ENCODE measurements at regions not wholly inside any gene's neighbourhood (a gene's known extent, or its start where the extent isn't known, plus 50 kb on each side); places are given as distances from the start of the nearest gene placed in this dataset.

DNA sequence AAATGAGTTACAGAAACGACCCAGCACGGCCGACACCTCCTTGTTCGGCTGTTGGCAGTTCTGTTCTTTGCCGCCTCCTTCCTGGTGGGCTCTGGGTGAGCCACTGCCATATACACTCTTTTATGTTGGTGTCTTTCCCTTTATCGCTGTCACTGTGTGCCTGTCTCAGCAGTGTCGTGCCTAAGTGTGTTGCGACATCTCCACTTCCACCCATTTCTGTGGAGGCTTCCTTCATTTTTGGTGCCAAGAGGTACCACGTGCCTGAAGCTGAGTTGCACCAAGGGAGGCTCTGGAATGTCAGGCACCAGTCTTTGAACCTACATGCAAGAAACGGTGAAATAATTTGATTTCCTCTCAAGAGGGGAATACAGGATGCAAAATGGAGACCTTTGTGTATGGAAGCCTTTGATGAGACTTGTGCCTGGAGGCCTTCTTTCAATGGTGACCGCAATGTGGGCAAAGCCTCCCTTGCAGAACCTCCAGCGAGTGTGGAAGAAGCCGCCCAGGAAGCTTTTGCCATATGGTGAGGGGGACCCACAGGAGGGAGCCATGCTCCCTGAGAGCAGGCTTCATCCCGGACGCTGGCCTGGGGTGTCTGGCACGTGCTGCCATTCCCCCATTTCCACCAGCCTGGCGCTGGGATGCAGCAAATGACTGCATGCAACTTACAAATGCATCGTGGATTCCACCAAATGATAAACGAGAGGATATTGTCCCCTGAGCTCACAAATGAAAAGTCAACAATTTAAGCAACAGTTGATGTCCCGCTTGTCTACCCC lies 136.2 kb downstream of the TEX29 start:
- TF ChIP-seq, protein P1, sequence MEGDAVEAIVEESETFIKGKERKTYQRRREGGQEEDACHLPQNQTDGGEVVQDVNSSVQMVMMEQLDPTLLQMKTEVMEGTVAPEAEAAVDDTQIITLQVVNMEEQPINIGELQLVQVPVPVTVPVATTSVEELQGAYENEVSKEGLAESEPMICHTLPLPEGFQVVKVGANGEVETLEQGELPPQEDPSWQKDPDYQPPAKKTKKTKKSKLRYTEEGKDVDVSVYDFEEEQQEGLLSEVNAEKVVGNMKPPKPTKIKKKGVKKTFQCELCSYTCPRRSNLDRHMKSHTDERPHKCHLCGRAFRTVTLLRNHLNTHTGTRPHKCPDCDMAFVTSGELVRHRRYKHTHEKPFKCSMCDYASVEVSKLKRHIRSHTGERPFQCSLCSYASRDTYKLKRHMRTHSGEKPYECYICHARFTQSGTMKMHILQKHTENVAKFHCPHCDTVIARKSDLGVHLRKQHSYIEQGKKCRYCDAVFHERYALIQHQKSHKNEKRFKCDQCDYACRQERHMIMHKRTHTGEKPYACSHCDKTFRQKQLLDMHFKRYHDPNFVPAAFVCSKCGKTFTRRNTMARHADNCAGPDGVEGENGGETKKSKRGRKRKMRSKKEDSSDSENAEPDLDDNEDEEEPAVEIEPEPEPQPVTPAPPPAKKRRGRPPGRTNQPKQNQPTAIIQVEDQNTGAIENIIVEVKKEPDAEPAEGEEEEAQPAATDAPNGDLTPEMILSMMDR (IDR thresholded peaks at IDR 0.05) = no peak

- TF ChIP-seq, protein P1 (IDR thresholded peaks at IDR 0.05) = no peak
These were observed 137.6 kb downstream of the TEX29 start for GRCh38 chr13:111458001-111458531.

- TF ChIP-seq, protein P1 (IDR thresholded peaks at IDR 0.05) = no peak
These were observed 138.3 kb downstream of the TEX29 start for GRCh38 chr13:111458739-111459138.

GRCh38 chr13:111459803-111460547 lies 139.5 kb downstream of the TEX29 start:
- TF ChIP-seq, protein P1 (IDR thresholded peaks at IDR 0.05) = no peak

- TF ChIP-seq, protein P1 (IDR thresholded peaks at IDR 0.05) = peak; percentile 59
These were observed 140.4 kb downstream of the TEX29 start for GRCh38 chr13:111460548-111461444.

DNA sequence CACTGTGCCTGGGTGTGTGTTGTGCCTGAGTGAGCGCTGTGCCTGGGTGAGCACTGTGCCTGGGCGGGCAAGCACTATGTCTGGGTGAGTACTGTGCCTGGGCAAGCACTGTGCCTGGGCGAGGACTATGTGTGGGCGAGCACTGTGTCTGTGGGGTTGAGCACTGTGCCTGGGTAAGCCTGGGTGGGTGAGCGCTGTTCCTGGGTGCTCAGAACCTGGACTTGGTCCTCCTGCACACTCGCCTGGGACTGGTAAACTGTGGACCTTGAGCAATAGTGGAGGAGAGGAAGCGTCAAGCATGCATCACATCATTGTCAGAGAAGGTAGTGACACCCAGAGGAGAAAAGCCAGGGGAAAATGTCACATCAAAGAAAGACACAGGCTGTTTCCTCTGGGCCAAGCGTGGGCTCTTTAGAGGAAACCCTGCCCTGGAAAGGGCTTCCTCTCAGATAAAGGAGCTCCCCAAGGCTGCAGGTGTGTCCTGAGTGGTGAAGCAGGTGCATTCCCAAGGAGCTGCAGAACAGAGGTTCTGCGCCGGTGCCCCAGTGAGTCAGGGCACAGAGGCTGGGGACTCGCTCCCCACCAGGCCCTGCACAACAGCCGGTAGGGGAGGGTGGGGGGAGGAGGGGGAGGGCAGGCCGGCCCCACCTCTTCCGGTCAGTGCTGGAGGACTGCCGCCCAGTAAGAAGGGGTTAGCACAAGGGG lies 141.2 kb downstream of the TEX29 start:
- TF ChIP-seq, protein P1 (IDR thresholded peaks at IDR 0.05) = no peak
